DND-41 (cell line): ENCODE measurements at regions not wholly inside any gene's neighbourhood (a gene's known extent, or its start where the extent isn't known, plus 50 kb on each side); places are given as distances from the start of the nearest gene placed in this dataset.

Experiments used
- ATAC-seq: fragments of 200-7000 bp; cut with Tn5 transposase; 3 replicates; pipeline ENCODE4 v1.9.1; 2021; ENCODE audit warnings: low read depth; ENCODE audit not compliant: insufficient read depth
- DNase-seq: peaks from one replicate; pipeline ENCODE4 v3.0.0-alpha.2; 2020
- H2AFZ ChIP-seq: 2 replicates; pipeline ENCODE4 v1.6.0; 2012; ENCODE audit warnings: low read depth, low read length
- H3K27ac ChIP-seq: 2 replicates; pipeline ENCODE4 v1.5.1; 2012; ENCODE audit warnings: low read length, inconsistent platforms
- H3K27me3 ChIP-seq: fragments of 200-600 bp; sonication (generic); 2 replicates; pipeline ENCODE4 v1.6.0; 2012; ENCODE audit warnings: low read length, mild to moderate bottlenecking, inconsistent platforms; ENCODE audit not compliant: insufficient read depth, poor library complexity
- H3K36me3 ChIP-seq: 2 replicates; pipeline ENCODE4 v1.5.1; 2012; ENCODE audit warnings: low read length, inconsistent platforms; ENCODE audit not compliant: insufficient read depth
- H3K4me1 ChIP-seq: 2 replicates; pipeline ENCODE4 v1.5.1; 2012; ENCODE audit warnings: mild to moderate bottlenecking, low read length; ENCODE audit not compliant: insufficient read depth
- H3K4me2 ChIP-seq: 2 replicates; pipeline ENCODE4 v1.6.0; 2012; ENCODE audit warnings: mild to moderate bottlenecking, moderate library complexity, low read length, inconsistent platforms; ENCODE audit not compliant: insufficient read depth
- H3K4me3 ChIP-seq, 2 experiments: fragments of 200-600 bp in 1 of 2; shearing (Covaris generic) in 1 of 2; 2 replicates each; pipeline ENCODE4 v1.5.1; 2012 to 2016; ENCODE audit warnings: inconsistent platforms in 2 of 2, low read length in 2 of 2, mild to moderate bottlenecking in 2 of 2, low read depth in 1 of 2, moderate library complexity in 1 of 2
- H3K79me2 ChIP-seq: 2 replicates; pipeline ENCODE4 v1.6.0; 2012; ENCODE audit warnings: low read length, inconsistent platforms; ENCODE audit not compliant: insufficient read depth
- H3K9ac ChIP-seq: 2 replicates; pipeline ENCODE4 v1.6.0; 2012; ENCODE audit warnings: low read depth, mild to moderate bottlenecking, inconsistent platforms, low read length, moderate library complexity
- H3K9me3 ChIP-seq: 2 replicates; pipeline ENCODE4 v1.5.1; 2012; ENCODE audit warnings: low read length, moderate library complexity, mild to moderate bottlenecking, inconsistent platforms; ENCODE audit not compliant: insufficient read depth, severe bottlenecking
- H4K20me1 ChIP-seq: 2 replicates; pipeline ENCODE4 v1.6.0; 2012; ENCODE audit warnings: low read length; ENCODE audit not compliant: insufficient read depth
- EZH2 ChIP-seq: IDR thresholded peaks from 3 replicates; pipeline ENCODE4 v1.6.1; 2012; ENCODE audit warnings: borderline replicate concordance, low read depth, mild to moderate bottlenecking, moderate library complexity, low read length, inconsistent platforms; ENCODE audit not compliant: severe bottlenecking
- TF ChIP-seq, protein P1 (sequence below): IDR thresholded peaks from 2 replicates; pipeline ENCODE4 v1.5.1; 2012; ENCODE audit warnings: borderline replicate concordance, low read length, moderate library complexity, mild to moderate bottlenecking; ENCODE audit not compliant: poor library complexity, severe bottlenecking; ENCODE audit errors: extremely low read depth

DNA sequence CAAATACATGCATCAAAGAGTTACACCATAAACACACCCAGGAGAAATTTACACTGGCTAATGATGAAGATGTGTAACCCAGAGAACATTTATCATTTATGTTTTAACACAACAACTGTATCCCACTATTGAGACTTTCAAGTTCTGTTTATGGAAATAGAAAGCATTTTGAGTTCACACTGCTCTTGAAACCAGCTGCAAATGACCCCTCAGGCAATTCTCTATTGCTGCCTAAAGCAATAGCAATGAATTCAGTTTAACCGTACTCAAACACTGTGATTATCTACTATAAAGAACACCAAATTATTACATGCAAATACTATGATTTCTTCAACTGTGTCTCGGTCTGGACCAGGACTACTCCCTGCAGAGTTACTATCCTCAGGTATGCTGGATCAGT, 452.7 kb upstream of the NRXN1 start:
- Histone ChIP-seq H3K79me2 (no peaks in the 10 kb centered on the region), H3K4me1 (no peaks in the 10 kb centered on the region), H3K36me3 (no peaks in the 10 kb centered on the region), H2AFZ (no peak overlapping the region), H3K4me2 (no peak overlapping the region), H3K4me3 (no peak overlapping the region), H3K27ac (no peak overlapping the region), H3K9me3 (no peaks in the 10 kb centered on the region), H3K9ac (no peak overlapping the region), H3K27me3 (no peaks in the 10 kb centered on the region), H4K20me1 (no peaks in the 10 kb centered on the region)
- TF ChIP-seq, protein P1, sequence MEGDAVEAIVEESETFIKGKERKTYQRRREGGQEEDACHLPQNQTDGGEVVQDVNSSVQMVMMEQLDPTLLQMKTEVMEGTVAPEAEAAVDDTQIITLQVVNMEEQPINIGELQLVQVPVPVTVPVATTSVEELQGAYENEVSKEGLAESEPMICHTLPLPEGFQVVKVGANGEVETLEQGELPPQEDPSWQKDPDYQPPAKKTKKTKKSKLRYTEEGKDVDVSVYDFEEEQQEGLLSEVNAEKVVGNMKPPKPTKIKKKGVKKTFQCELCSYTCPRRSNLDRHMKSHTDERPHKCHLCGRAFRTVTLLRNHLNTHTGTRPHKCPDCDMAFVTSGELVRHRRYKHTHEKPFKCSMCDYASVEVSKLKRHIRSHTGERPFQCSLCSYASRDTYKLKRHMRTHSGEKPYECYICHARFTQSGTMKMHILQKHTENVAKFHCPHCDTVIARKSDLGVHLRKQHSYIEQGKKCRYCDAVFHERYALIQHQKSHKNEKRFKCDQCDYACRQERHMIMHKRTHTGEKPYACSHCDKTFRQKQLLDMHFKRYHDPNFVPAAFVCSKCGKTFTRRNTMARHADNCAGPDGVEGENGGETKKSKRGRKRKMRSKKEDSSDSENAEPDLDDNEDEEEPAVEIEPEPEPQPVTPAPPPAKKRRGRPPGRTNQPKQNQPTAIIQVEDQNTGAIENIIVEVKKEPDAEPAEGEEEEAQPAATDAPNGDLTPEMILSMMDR, result no peak
- no peak for TF ChIP-seq EZH2
- no peak for ATAC-seq
- DNase-seq, result no peak

DNA sequence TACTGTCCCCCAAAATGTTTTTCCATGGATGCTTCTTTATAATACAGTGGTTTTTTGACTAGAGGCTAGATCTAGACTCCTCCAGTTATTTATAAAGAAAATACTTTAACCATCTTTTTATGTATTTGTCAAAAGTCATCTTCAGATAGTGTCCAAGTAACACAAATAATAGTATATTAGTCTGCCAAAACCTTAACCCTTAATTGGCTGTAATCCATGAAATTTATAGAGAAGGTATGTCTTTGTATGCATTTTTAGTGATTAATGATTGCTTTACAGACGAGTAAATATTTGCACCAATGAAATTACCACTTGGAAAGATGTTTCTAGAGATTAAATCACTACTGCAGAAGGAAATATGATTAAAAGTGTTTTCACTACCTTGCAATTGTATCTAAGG, 451.8 kb upstream of the NRXN1 start:
- no peaks in the 10 kb centered on the region for H3K4me1 ChIP-seq
- ATAC-seq (no peak), DNase-seq (no peak)
- H3K9ac ChIP-seq, result no peak overlapping the region
- H3K79me2 ChIP-seq, result no peaks in the 10 kb centered on the region
- H3K9me3 ChIP-seq, result no peaks in the 10 kb centered on the region
- no peak overlapping the region for H3K4me2 ChIP-seq
- no peaks in the 10 kb centered on the region for H4K20me1 ChIP-seq
- no peak overlapping the region for H3K27ac ChIP-seq
- no peak for TF ChIP-seq EZH2
- TF ChIP-seq, protein P1, result no peak
- H3K36me3 ChIP-seq, result no peaks in the 10 kb centered on the region
- no peak overlapping the region for H2AFZ ChIP-seq
- no peaks in the 10 kb centered on the region for H3K27me3 ChIP-seq
- no peak overlapping the region for H3K4me3 ChIP-seq

DNA sequence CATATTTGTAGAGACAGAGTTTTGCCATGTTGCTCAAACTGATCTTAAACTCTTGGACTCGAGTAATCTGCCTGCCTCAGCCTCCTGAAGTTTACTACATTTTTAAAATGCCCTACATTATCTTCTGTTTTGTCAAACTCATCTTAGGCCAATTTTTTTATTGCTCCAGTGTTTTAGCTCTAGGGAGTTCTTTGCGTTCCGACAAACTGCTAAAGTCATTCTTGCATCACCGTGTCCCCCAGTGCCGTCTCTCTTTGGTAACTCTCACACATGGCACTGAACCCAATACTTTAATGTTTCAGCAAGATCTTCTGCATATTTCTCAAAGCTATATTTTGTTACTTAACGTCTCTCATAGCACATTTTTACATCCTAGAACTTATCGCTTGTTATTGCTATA, 440.9 kb upstream of the NRXN1 start:
- no peaks in the 10 kb centered on the region for H3K27me3 ChIP-seq
- H3K9me3 ChIP-seq, result no peaks in the 10 kb centered on the region
- H3K27ac ChIP-seq, result no peak overlapping the region
- no peak overlapping the region for H3K4me3 ChIP-seq
- H3K36me3 ChIP-seq, result no peaks in the 10 kb centered on the region
- no peak overlapping the region for H3K9ac ChIP-seq
- no peak overlapping the region for H2AFZ ChIP-seq
- ATAC-seq, result no peak
- H3K79me2 ChIP-seq, result no peaks in the 10 kb centered on the region
- no peak for DNase-seq
- TF ChIP-seq, protein P1, result no peak
- no peak for TF ChIP-seq EZH2
- no peak overlapping the region for H3K4me2 ChIP-seq
- H4K20me1 ChIP-seq, result no peaks in the 10 kb centered on the region
- no peaks in the 10 kb centered on the region for H3K4me1 ChIP-seq

DNA sequence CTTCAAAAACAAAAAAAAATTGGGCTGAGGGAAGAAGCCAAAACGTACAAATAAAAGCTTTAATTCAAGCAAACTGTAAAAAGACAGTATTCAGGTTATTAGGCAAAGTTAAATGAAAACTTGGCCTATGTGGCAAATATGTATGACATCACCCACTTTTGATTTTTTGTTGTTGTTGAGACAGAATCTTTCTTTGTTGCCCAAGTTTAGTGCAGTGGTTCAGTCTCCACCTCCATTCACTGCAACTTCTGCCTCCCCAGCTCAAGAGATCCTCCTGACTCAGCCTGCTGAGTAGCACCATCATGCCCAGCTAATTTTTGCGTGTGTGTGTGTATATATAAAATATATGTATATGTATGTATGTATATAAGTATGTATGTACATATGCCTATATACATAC, 440.4 kb upstream of the NRXN1 start:
- Histone ChIP-seq H3K36me3 (no peaks in the 10 kb centered on the region), H3K4me3 (no peak overlapping the region), H3K9ac (no peak overlapping the region), H4K20me1 (no peaks in the 10 kb centered on the region), H3K79me2 (no peaks in the 10 kb centered on the region), H3K4me2 (no peak overlapping the region), H3K9me3 (no peaks in the 10 kb centered on the region), H2AFZ (no peak overlapping the region), H3K27ac (no peak overlapping the region), H3K4me1 (no peaks in the 10 kb centered on the region), H3K27me3 (no peaks in the 10 kb centered on the region)
- ATAC-seq (no peak), DNase-seq (no peak)
- no peak for TF ChIP-seq EZH2
- TF ChIP-seq, protein P1, result no peak
